ENCODE measurements at regions not wholly inside any gene's neighbourhood (a gene's known extent, or its start where the extent isn't known, plus 50 kb on each side); places are given as distances from the start of the nearest gene placed in this dataset.

GRCh38 chr15:35663956-35664355, 118.0 kb upstream of the DPH6 start:
- TF ChIP-seq CTCF (IDR thresholded peaks at IDR 0.05) = no peak
- no peaks in the 10 kb centered on the region for H3K36me3 Mint-ChIP-seq
- H3K4me3 Mint-ChIP-seq = no peak overlapping the region
- Histone ChIP-seq H3K27ac (ENCODE audit: low read length) (no peak overlapping the region), H3K9me3 (ENCODE audit: control insufficient read depth, insufficient read depth, low read length) (no peaks in the 10 kb centered on the region), H3K4me1 (ENCODE audit: control insufficient read depth, insufficient read depth, low read length) (peaks cover 2% of the 10 kb centered on the region), H3K4me3 (ENCODE audit: low read length) (no peak overlapping the region), H3K27me3 (ENCODE audit: control insufficient read depth, insufficient read depth, low read length) (no peaks in the 10 kb centered on the region), H3K36me3 (ENCODE audit: control insufficient read depth, insufficient read depth, low read length) (no peaks in the 10 kb centered on the region)
- DNase-seq (no peak), ATAC-seq (no peak)
- WGBS (ENCODE audit: insufficient coverage) = 78% methylated on average over 2 of the region's 2 CpGs
- no peaks in the 10 kb centered on the region for H3K4me1 Mint-ChIP-seq
- H3K27me3 Mint-ChIP-seq (ENCODE audit: low read depth in 2 of 2) = no peaks in the 10 kb centered on the region
- H3K9me3 Mint-ChIP-seq = no peaks in the 10 kb centered on the region
- H3K27ac Mint-ChIP-seq = no peak overlapping the region
- intact Hi-C loops (cut with micrococcal nuclease) = no loop called here

- H3K36me3 ChIP-seq (ENCODE audit: control insufficient read depth, insufficient read depth, low read length) = no peaks in the 10 kb centered on the region
- ATAC-seq (no peak), DNase-seq (no peak)
- H3K27ac ChIP-seq (ENCODE audit: low read length) = no peak overlapping the region
- Mint-ChIP-seq H3K4me1 (no peaks in the 10 kb centered on the region), H3K9me3 (peaks cover 0 to 2% of the 10 kb centered on the region in 2 donors), H3K27me3 (ENCODE audit: low read depth in 2 of 2) (peaks cover 0 to 4% of the 10 kb centered on the region in 2 donors), H3K36me3 (no peaks in the 10 kb centered on the region), H3K4me3 (no peak overlapping the region), H3K27ac (no peak overlapping the region)
- H3K4me1 ChIP-seq (ENCODE audit: control insufficient read depth, insufficient read depth, low read length) = peaks cover 2% of the 10 kb centered on the region
- H3K9me3 ChIP-seq (ENCODE audit: control insufficient read depth, insufficient read depth, low read length) = no peaks in the 10 kb centered on the region
- TF ChIP-seq CTCF (IDR thresholded peaks at IDR 0.05) = no peak
- no peak overlapping the region for H3K4me3 ChIP-seq (ENCODE audit: low read length)
- 91% methylated on average over 8 of the region's 9 CpGs for WGBS (ENCODE audit: insufficient coverage)
- intact Hi-C loops (cut with micrococcal nuclease) = no loop called here
- no peaks in the 10 kb centered on the region for H3K27me3 ChIP-seq (ENCODE audit: control insufficient read depth, insufficient read depth, low read length)
Measured at GRCh38 chr15:35665896-35666536, 120.1 kb upstream of the DPH6 start.

GRCh38 chr15:35667908-35668307, 121.9 kb upstream of the DPH6 start:
- ATAC-seq (no peak), DNase-seq (no peak)
- WGBS (ENCODE audit: insufficient coverage) = no CpG with 5 or more reads among the region's 1 CpG
- no peaks in the 10 kb centered on the region for H3K36me3 ChIP-seq (ENCODE audit: control insufficient read depth, insufficient read depth, low read length)
- H3K9me3 ChIP-seq (ENCODE audit: control insufficient read depth, insufficient read depth, low read length) = no peaks in the 10 kb centered on the region
- peaks cover 3% of the 10 kb centered on the region in 2 donors for H3K4me1 Mint-ChIP-seq
- intact Hi-C loops (cut with micrococcal nuclease) = no loop called here
- no peak overlapping the region for H3K27ac ChIP-seq (ENCODE audit: low read length)
- H3K27me3 ChIP-seq (ENCODE audit: control insufficient read depth, insufficient read depth, low read length) = no peaks in the 10 kb centered on the region
- no peak overlapping the region for H3K4me3 Mint-ChIP-seq
- H3K36me3 Mint-ChIP-seq = no peaks in the 10 kb centered on the region
- no peak overlapping the region for H3K27ac Mint-ChIP-seq
- peaks cover 2% of the 10 kb centered on the region for H3K4me1 ChIP-seq (ENCODE audit: control insufficient read depth, insufficient read depth, low read length)
- peaks cover 0 to 4% of the 10 kb centered on the region in 2 donors for H3K27me3 Mint-ChIP-seq (ENCODE audit: low read depth in 2 of 2)
- peaks cover 0 to 2% of the 10 kb centered on the region in 2 donors for H3K9me3 Mint-ChIP-seq
- no peak overlapping the region for H3K4me3 ChIP-seq (ENCODE audit: low read length)
- TF ChIP-seq CTCF (IDR thresholded peaks at IDR 0.05) = no peak

GRCh38 chr15:35669021-35669420, 123.1 kb upstream of the DPH6 start:
- Histone ChIP-seq H3K9me3 (ENCODE audit: control insufficient read depth, insufficient read depth, low read length) (no peaks in the 10 kb centered on the region), H3K27me3 (ENCODE audit: control insufficient read depth, insufficient read depth, low read length) (no peaks in the 10 kb centered on the region), H3K27ac (ENCODE audit: low read length) (no peak overlapping the region), H3K36me3 (ENCODE audit: control insufficient read depth, insufficient read depth, low read length) (no peaks in the 10 kb centered on the region), H3K4me1 (ENCODE audit: control insufficient read depth, insufficient read depth, low read length) (peaks cover 2% of the 10 kb centered on the region), H3K4me3 (ENCODE audit: low read length) (no peak overlapping the region)
- no peak for DNase-seq
- intact Hi-C loops (cut with micrococcal nuclease) = no loop called here
- no peak overlapping the region for H3K27ac Mint-ChIP-seq
- peaks cover 0 to 2% of the 10 kb centered on the region in 2 donors for H3K9me3 Mint-ChIP-seq
- no peak for TF ChIP-seq CTCF (IDR thresholded peaks at IDR 0.05)
- ATAC-seq = no peak
- H3K27me3 Mint-ChIP-seq (ENCODE audit: low read depth in 2 of 2) = peaks cover 0 to 4% of the 10 kb centered on the region in 2 donors
- 88% methylated on average over 3 of the region's 3 CpGs for WGBS (ENCODE audit: insufficient coverage)
- peaks cover 7% of the 10 kb centered on the region in 2 donors for H3K4me1 Mint-ChIP-seq
- H3K4me3 Mint-ChIP-seq = no peak overlapping the region
- H3K36me3 Mint-ChIP-seq = no peaks in the 10 kb centered on the region

All from natural killer cell (primary cell).